CD14-positive monocyte (primary cell): ENCODE measurements at regions not wholly inside any gene's neighbourhood (a gene's known extent, or its start where the extent isn't known, plus 50 kb on each side); places are given as distances from the start of the nearest gene placed in this dataset.

Experiments used
- DNase-seq, 3 donors: peaks; one replicate each; pipeline ENCODE4 v3.0.0-alpha.2; 2011 to 2022
- H2AFZ ChIP-seq: 2 replicates; pipeline ENCODE4 v1.6.0; 2012; ENCODE audit warnings: mild to moderate bottlenecking, low read depth, low read length, inconsistent platforms; ENCODE audit not compliant: insufficient read depth, poor library complexity, severe bottlenecking
- H3K27ac ChIP-seq, 2 donors: 1 replicate in 1 of 2; 2 replicates in 1 of 2; pipeline ENCODE4 v1.5.1; 2012 to 2013; ENCODE audit warnings: low read length in 2 of 2, control low read depth in 1 of 2, inconsistent platforms in 1 of 2, low read depth in 1 of 2, mild to moderate bottlenecking in 1 of 2
- H3K27me3 ChIP-seq, 2 donors: one replicate each; pipeline versions ENCODE4 v1.6.0 to v1.6.1; 2011 to 2013; ENCODE audit warnings: low read length in 2 of 2; ENCODE audit not compliant: control insufficient read depth in 2 of 2, insufficient read depth in 2 of 2
- H3K36me3 ChIP-seq, 2 donors: replicated peaks in 1 of 2; 1 replicate in 1 of 2; 2 replicates in 1 of 2; pipeline versions ENCODE4 v1.5.1 to v1.6.1; 2012 to 2013; ENCODE audit warnings: low read length in 2 of 2, control low read depth in 1 of 2, inconsistent platforms in 1 of 2, mild to moderate bottlenecking in 1 of 2; ENCODE audit not compliant: insufficient read depth in 2 of 2, control insufficient read depth in 1 of 2
- H3K4me1 ChIP-seq, 2 donors: 1 replicate in 1 of 2; 2 replicates in 1 of 2; pipeline versions ENCODE4 v1.5.1 to v1.6.1; 2012 to 2013; ENCODE audit warnings: low read length in 2 of 2, control low read depth in 1 of 2, inconsistent platforms in 1 of 2, mild to moderate bottlenecking in 1 of 2, moderate library complexity in 1 of 2; ENCODE audit not compliant: insufficient read depth in 2 of 2, control insufficient read depth in 1 of 2
- H3K4me2 ChIP-seq: replicated peaks from 2 replicates; pipeline ENCODE3; 2012; ENCODE audit warnings: low read length, moderate library complexity, mild to moderate bottlenecking; ENCODE audit not compliant: poor library complexity, severe bottlenecking; ENCODE audit errors: extremely low read depth
- H3K4me3 ChIP-seq, 3 experiments: fragments of 200-600 bp in 1 of 3; sonication (generic) in 1 of 3; replicated peaks in 1 of 3; 1 replicate in 2 of 3; 2 replicates in 1 of 3; pipeline ENCODE4 v1.5.1; 2011 to 2013; ENCODE audit warnings: low read length in 3 of 3, mild to moderate bottlenecking in 3 of 3, control low read depth in 2 of 3, low read depth in 2 of 3, inconsistent platforms in 1 of 3, moderate library complexity in 1 of 3
- H3K79me2 ChIP-seq: 2 replicates; pipeline ENCODE4 v1.6.0; 2012; ENCODE audit warnings: mild to moderate bottlenecking, control low read depth, inconsistent platforms, low read length, moderate library complexity; ENCODE audit not compliant: insufficient read depth
- H3K9ac ChIP-seq: 2 replicates; pipeline ENCODE4 v1.6.0; 2017; ENCODE audit warnings: low read length, mild to moderate bottlenecking; ENCODE audit not compliant: insufficient read depth, poor library complexity, severe bottlenecking
- H3K9me3 ChIP-seq, 2 donors: replicated peaks in 1 of 2; 1 replicate in 1 of 2; 2 replicates in 1 of 2; pipeline versions ENCODE4 v1.5.1 to v1.6.1; 2012 to 2013; ENCODE audit warnings: low read length in 2 of 2, control low read depth in 1 of 2; ENCODE audit not compliant: control insufficient read depth in 1 of 2, insufficient read depth in 1 of 2
- H4K20me1 ChIP-seq: 2 replicates; pipeline ENCODE4 v1.6.0; 2012; ENCODE audit warnings: mild to moderate bottlenecking, low read length, control low read depth, moderate library complexity; ENCODE audit not compliant: insufficient read depth
- H3K27ac Mint-ChIP-seq, 7 donors: one replicate each; pipeline ENCODE4 v1.8.0; 2020; ENCODE audit warnings: mild to moderate bottlenecking in 7 of 7, mixed read lengths in 7 of 7, moderate library complexity in 6 of 7, inconsistent platforms in 2 of 7
- H3K27me3 Mint-ChIP-seq, 3 donors: one replicate each; pipeline ENCODE4 v1.8.0; 2021 to 2022; ENCODE audit warnings: low read depth in 3 of 3, mild to moderate bottlenecking in 3 of 3, mixed read lengths in 3 of 3, moderate library complexity in 3 of 3, inconsistent platforms in 1 of 3
- H3K36me3 Mint-ChIP-seq, 2 donors: one replicate each; pipeline ENCODE4 v1.8.0; 2020; ENCODE audit warnings: mixed read lengths in 2 of 2, inconsistent platforms in 1 of 2, mild to moderate bottlenecking in 1 of 2
- H3K4me1 Mint-ChIP-seq: one replicate; pipeline ENCODE4 v1.8.0; 2020; ENCODE audit warnings: mild to moderate bottlenecking, mixed read lengths
- H3K4me3 Mint-ChIP-seq, 2 donors: one replicate each; pipeline ENCODE4 v1.8.0; 2020; ENCODE audit warnings: mild to moderate bottlenecking in 2 of 2, mixed read lengths in 2 of 2, moderate library complexity in 1 of 2
- H3K9me3 Mint-ChIP-seq, 7 donors: one replicate each; pipeline ENCODE4 v1.8.0; 2020 to 2022; ENCODE audit warnings: mixed read lengths in 7 of 7, mild to moderate bottlenecking in 6 of 7, moderate library complexity in 6 of 7, inconsistent platforms in 2 of 7
- WGBS: methylation state at CpG from one replicate; pipeline ENCODE4 v1.1.5; 2013; ENCODE audit warnings: missing lambda C conversion rate; ENCODE audit not compliant: insufficient coverage; 5-methylcytosine and 5-hydroxymethylcytosine counted together
- intact Hi-C, 2 donors: fragments of 100-400 bp; cut with micrococcal nuclease; formaldehyde crosslinking; loops; one replicate each; pipeline versions ENCODE4 v1.15.0 to v1.15.1; 2023
- TF ChIP-seq, protein P1 (sequence below): fragments of 200-600 bp; IDR thresholded peaks from one replicate; pipeline ENCODE4 v1.8.0; 2022; ENCODE audit warnings: antibody characterized with exemption, mild to moderate bottlenecking

DNA sequence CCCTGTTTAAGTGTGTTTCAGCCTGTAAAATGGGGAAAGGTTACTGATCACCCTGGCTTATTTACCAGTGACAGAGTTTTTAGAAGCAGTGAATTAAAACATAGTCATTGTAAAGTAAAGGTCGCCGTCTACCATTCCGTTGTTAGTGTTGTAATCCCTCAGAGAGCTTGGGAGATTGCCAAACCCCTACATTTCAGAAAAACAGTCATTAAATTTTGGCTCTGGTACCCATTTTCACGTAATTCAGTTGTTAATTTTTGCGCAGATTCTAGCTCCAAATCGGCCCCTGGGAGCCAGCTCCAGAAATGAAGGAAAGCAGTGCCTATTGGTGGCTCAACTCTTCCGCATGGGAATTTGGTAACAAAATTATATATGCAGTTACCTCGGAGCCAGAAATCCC, 127.7 kb upstream of the AJAP1 start:
- Histone ChIP-seq H3K4me2 (no peak overlapping the region), H3K36me3 (no peaks in the 10 kb centered on the region), H3K4me1 (no peaks in the 10 kb centered on the region), H4K20me1 (no peaks in the 10 kb centered on the region), H3K9ac (no peak overlapping the region), H3K79me2 (no peaks in the 10 kb centered on the region), H3K9me3 (no peaks in the 10 kb centered on the region), H2AFZ (no peak overlapping the region), H3K27me3 (no peaks in the 10 kb centered on the region), H3K27ac (no peak overlapping the region), H3K4me3 (no peak overlapping the region)
- no peak for DNase-seq
- intact Hi-C loops: no loop called here
- Mint-ChIP-seq H3K27me3 (peaks cover 0 to 6% (median 2%) of the 10 kb centered on the region in 3 donors), H3K36me3 (no peaks in the 10 kb centered on the region), H3K4me3 (no peak overlapping the region), H3K27ac (no peak overlapping the region), H3K4me1 (no peaks in the 10 kb centered on the region), H3K9me3 (peaks cover 0 to 3% (median 2%) of the 10 kb centered on the region in 7 donors)
- 72% methylated on average over 2 of the region's 8 CpGs for WGBS
- TF ChIP-seq, protein P1, sequence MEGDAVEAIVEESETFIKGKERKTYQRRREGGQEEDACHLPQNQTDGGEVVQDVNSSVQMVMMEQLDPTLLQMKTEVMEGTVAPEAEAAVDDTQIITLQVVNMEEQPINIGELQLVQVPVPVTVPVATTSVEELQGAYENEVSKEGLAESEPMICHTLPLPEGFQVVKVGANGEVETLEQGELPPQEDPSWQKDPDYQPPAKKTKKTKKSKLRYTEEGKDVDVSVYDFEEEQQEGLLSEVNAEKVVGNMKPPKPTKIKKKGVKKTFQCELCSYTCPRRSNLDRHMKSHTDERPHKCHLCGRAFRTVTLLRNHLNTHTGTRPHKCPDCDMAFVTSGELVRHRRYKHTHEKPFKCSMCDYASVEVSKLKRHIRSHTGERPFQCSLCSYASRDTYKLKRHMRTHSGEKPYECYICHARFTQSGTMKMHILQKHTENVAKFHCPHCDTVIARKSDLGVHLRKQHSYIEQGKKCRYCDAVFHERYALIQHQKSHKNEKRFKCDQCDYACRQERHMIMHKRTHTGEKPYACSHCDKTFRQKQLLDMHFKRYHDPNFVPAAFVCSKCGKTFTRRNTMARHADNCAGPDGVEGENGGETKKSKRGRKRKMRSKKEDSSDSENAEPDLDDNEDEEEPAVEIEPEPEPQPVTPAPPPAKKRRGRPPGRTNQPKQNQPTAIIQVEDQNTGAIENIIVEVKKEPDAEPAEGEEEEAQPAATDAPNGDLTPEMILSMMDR: no peak

- H3K4me3 ChIP-seq: no peak overlapping the region
- Mint-ChIP-seq H3K27ac (no peak overlapping the region), H3K27me3 (peaks cover 0 to 6% (median 2%) of the 10 kb centered on the region in 3 donors), H3K36me3 (no peaks in the 10 kb centered on the region), H3K9me3 (peaks cover 0 to 3% (median 2%) of the 10 kb centered on the region in 7 donors), H3K4me1 (no peaks in the 10 kb centered on the region), H3K4me3 (no peak overlapping the region)
- TF ChIP-seq, protein P1: no peak
- H2AFZ ChIP-seq: no peak overlapping the region
- no peaks in the 10 kb centered on the region for H3K4me1 ChIP-seq
- WGBS: 82% methylated on average over 16 of the region's 18 CpGs
- H3K36me3 ChIP-seq: no peaks in the 10 kb centered on the region
- H3K27ac ChIP-seq: no peak overlapping the region
- H3K9me3 ChIP-seq: no peaks in the 10 kb centered on the region
- H3K4me2 ChIP-seq: no peak overlapping the region
- intact Hi-C loops: no loop called here
- H3K79me2 ChIP-seq: no peaks in the 10 kb centered on the region
- no peak for DNase-seq
- H3K27me3 ChIP-seq: no peaks in the 10 kb centered on the region
- H4K20me1 ChIP-seq: no peaks in the 10 kb centered on the region
- no peak overlapping the region for H3K9ac ChIP-seq
Measured at GRCh38 chr1:4527819-4528218, 126.6 kb upstream of the AJAP1 start.
